Caco-2 (cell line): ENCODE measurements at regions not wholly inside any gene's neighbourhood (a gene's known extent, or its start where the extent isn't known, plus 50 kb on each side); places are given as distances from the start of the nearest gene placed in this dataset.

ENCODE experiments used
- BruUV-seq: library from RNA; stranded (reverse); fragments of 400-500 nt; replicated peaks from 2 replicates; lab custom pipeline; 2021; lab: Mats Ljungman, UMichigan
- CTCF ChIA-PET: fragments of 300-600 bp; sonication (Branson Sonifier 250); formaldehyde crosslinking; loops from one replicate; lab custom pipeline; 2022; ENCODE audit warnings: antibody characterized with exemption; lab: Charles Lee
- POLR2A ChIA-PET: fragments of 300-600 bp; sonication (Branson Sonifier 250); formaldehyde crosslinking; loops from one replicate; lab custom pipeline; 2022; ENCODE audit warnings: antibody characterized with exemption; lab: Charles Lee
- DNase-seq, 2 experiments: peaks; one replicate each; pipeline versions ENCODE4 v3.0.0 to v3.0.0-alpha.2; 2020 to 2022
- H3K27me3 ChIP-seq: replicated peaks from 2 replicates; pipeline ENCODE4 v1.6.0; 2011; ENCODE audit warnings: low read length; ENCODE audit not compliant: control insufficient read depth, insufficient read depth
- H3K36me3 ChIP-seq: 2 replicates; pipeline ENCODE4 v1.5.1; 2011; ENCODE audit warnings: low read length; ENCODE audit not compliant: control insufficient read depth, insufficient read depth
- H3K4me1 ChIP-seq: fragments of 250-450 bp; sonication (Bioruptor Pico); 2 replicates; pipeline ENCODE4 v1.5.1; 2020; ENCODE audit warnings: mild to moderate bottlenecking
- H3K4me3 ChIP-seq: 2 replicates; pipeline ENCODE4 v1.5.1; 2011; ENCODE audit warnings: low read depth, mild to moderate bottlenecking, control low read depth, low read length
- H3K9me3 ChIP-seq: fragments of 250-450 bp; sonication (Bioruptor Pico); 2 replicates; pipeline ENCODE4 v1.5.1; 2020; ENCODE audit warnings: mild to moderate bottlenecking, moderate library complexity
- H3K27ac Mint-ChIP-seq: one replicate; pipeline ENCODE4 v1.8.0; 2022; ENCODE audit warnings: mixed read lengths; ENCODE audit not compliant: unreplicated experiment
- H3K27me3 Mint-ChIP-seq: one replicate; pipeline ENCODE4 v1.8.0; 2022; ENCODE audit warnings: mixed read lengths; ENCODE audit not compliant: insufficient read depth, unreplicated experiment
- H3K36me3 Mint-ChIP-seq: one replicate; pipeline ENCODE4 v1.8.0; 2022; ENCODE audit warnings: mild to moderate bottlenecking, mixed read lengths; ENCODE audit not compliant: insufficient read depth, unreplicated experiment
- H3K4me1 Mint-ChIP-seq: one replicate; pipeline ENCODE4 v1.8.0; 2022; ENCODE audit warnings: low read depth, mixed read lengths; ENCODE audit not compliant: unreplicated experiment
- H3K4me3 Mint-ChIP-seq: one replicate; pipeline ENCODE4 v1.8.0; 2022; ENCODE audit warnings: mild to moderate bottlenecking, moderate library complexity, mixed read lengths; ENCODE audit not compliant: unreplicated experiment
- H3K9me3 Mint-ChIP-seq: one replicate; pipeline ENCODE4 v1.8.0; 2022; ENCODE audit warnings: mixed read lengths; ENCODE audit not compliant: unreplicated experiment
- intact Hi-C: fragments of 100-400 bp; cut with micrococcal nuclease; formaldehyde crosslinking; loops from one replicate; pipeline ENCODE4 v1.10.0; 2022; ENCODE audit not compliant: unreplicated experiment
- TF ChIP-seq, protein P1 (sequence below), 2 experiments: fragments of 200-600 bp in 1 of 2; IDR thresholded peaks; 1 replicate in 1 of 2; 2 replicates in 1 of 2; pipeline versions ENCODE4 v1.5.1 to v1.8.0; 2011 to 2022; ENCODE audit warnings: antibody characterized with exemption in 1 of 2, control low read depth in 1 of 2, inconsistent platforms in 1 of 2, low read depth in 1 of 2, low read length in 1 of 2, mild to moderate bottlenecking in 1 of 2, moderate library complexity in 1 of 2; ENCODE audit not compliant: insufficient read depth in 1 of 2, severe bottlenecking in 1 of 2, unreplicated experiment in 1 of 2

DNA sequence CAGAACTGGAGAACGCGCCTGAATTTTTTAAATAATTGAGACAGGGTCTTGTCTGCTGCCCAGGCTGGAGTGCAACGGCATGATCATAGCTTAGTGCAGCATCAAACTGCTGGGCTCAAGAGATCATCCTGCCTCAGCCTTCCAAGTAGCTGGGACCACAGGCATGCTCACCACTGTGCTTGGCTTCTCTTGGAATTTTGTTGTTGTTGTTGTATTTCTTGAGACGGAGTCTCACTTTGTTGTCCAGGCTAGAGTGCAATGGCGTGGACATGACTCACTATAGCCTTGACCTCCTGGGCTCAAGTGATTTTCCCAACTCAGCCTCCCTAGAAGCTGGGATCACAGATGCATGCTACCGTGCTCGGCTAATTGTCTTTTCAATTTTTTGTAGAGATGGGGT, 58.4 kb upstream of the DAB2IP start:
- no peak for DNase-seq
- ChIA-PET POLR2A (no interaction called here), CTCF (no interaction called here)
- H3K36me3 ChIP-seq: no peaks in the 10 kb centered on the region
- H3K36me3 Mint-ChIP-seq: no peaks in the 10 kb centered on the region
- H3K27ac Mint-ChIP-seq: no peak overlapping the region
- no peak overlapping the region for H3K4me3 Mint-ChIP-seq
- intact Hi-C loops: no loop called here
- no peaks in the 10 kb centered on the region for H3K4me1 ChIP-seq
- no TSS peak for BruUV-seq
- TF ChIP-seq, protein P1, sequence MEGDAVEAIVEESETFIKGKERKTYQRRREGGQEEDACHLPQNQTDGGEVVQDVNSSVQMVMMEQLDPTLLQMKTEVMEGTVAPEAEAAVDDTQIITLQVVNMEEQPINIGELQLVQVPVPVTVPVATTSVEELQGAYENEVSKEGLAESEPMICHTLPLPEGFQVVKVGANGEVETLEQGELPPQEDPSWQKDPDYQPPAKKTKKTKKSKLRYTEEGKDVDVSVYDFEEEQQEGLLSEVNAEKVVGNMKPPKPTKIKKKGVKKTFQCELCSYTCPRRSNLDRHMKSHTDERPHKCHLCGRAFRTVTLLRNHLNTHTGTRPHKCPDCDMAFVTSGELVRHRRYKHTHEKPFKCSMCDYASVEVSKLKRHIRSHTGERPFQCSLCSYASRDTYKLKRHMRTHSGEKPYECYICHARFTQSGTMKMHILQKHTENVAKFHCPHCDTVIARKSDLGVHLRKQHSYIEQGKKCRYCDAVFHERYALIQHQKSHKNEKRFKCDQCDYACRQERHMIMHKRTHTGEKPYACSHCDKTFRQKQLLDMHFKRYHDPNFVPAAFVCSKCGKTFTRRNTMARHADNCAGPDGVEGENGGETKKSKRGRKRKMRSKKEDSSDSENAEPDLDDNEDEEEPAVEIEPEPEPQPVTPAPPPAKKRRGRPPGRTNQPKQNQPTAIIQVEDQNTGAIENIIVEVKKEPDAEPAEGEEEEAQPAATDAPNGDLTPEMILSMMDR (IDR thresholded peaks at IDR 0.05; ENCODE audit: insufficient read depth in 1 of 2, low read depth in 1 of 2, low read length in 1 of 2, severe bottlenecking in 1 of 2, unreplicated experiment in 1 of 2): no peak
- peaks cover 15% of the 10 kb centered on the region for H3K27me3 Mint-ChIP-seq
- no peaks in the 10 kb centered on the region for H3K4me1 Mint-ChIP-seq
- no peaks in the 10 kb centered on the region for H3K9me3 Mint-ChIP-seq
- peaks cover 7% of the 10 kb centered on the region; the same call in 1 of the 2 replicates for H3K9me3 ChIP-seq
- H3K27me3 ChIP-seq: peaks cover 1% of the 10 kb centered on the region; the same call in 1 of the 2 replicates
- no peak overlapping the region for H3K4me3 ChIP-seq

DNA sequence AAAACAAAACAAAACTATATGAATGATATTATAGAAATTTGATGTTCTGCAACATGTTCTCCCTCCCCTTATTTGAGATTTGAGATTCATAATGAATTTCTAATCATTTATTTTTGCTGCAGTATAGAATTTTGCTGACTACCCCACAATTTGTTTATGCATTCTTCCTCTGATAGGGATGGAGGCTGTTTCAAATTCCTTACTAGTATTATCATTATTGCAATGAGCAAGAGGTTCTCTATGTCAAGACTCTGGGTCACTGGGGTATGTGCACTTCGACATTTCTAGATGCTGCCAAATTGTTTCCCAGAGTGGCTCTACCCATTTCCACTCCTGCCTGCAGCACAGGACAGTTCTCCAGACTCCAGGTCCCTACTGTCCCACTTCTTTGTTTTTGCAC, 54.9 kb upstream of the DAB2IP start:
- Histone ChIP-seq H3K27me3 (no peaks in the 10 kb centered on the region; the same call in 1 of the 2 replicates), H3K9me3 (peaks cover 7% of the 10 kb centered on the region; the same call in 1 of the 2 replicates), H3K4me3 (no peak overlapping the region), H3K36me3 (no peaks in the 10 kb centered on the region), H3K4me1 (0 out of 2 replicates have a peak, but pooled peaks cover 5% of the 10 kb centered on the region)
- Mint-ChIP-seq H3K9me3 (no peaks in the 10 kb centered on the region), H3K4me3 (no peak overlapping the region), H3K36me3 (no peaks in the 10 kb centered on the region), H3K27ac (no peak overlapping the region), H3K27me3 (peaks cover 3% of the 10 kb centered on the region), H3K4me1 (peaks cover 10% of the 10 kb centered on the region)
- intact Hi-C loops: no loop called here
- DNase-seq: no peak
- ChIA-PET CTCF (no interaction called here), POLR2A (no interaction called here)
- no TSS peak for BruUV-seq
- TF ChIP-seq, protein P1 (IDR thresholded peaks at IDR 0.05; ENCODE audit: insufficient read depth in 1 of 2, low read depth in 1 of 2, low read length in 1 of 2, severe bottlenecking in 1 of 2, unreplicated experiment in 1 of 2): no peak

DNA sequence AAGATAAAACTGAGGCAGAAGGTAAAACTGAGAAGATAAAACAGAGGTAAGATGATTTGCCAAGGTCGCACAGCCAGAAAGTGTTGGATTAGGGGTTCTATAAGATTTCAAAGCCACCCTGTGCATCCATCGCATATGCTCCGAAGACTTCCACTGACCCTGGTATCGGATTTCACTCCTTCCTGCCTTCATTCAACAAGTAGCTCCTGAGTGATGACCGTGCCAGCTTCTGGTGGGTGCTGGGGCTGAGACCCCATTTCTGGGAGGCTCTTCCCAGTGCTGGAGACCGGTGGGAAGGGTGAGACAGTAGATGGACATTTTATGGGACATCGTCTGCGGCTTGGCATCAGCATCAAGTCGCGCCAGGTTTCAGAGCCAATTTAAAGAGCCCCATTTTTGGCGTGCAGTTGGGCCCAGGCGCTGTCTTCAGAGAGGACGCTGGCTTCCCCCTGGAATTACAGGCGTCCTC, 53.7 kb upstream of the DAB2IP start:
- Histone ChIP-seq H3K27me3 (no peaks in the 10 kb centered on the region), H3K4me1 (0 out of 2 replicates have a peak, but pooled peaks cover 5% of the 10 kb centered on the region), H3K9me3 (peaks cover 7% of the 10 kb centered on the region; the same call in 1 of the 2 replicates), H3K36me3 (no peaks in the 10 kb centered on the region), H3K4me3 (no peak overlapping the region)
- Mint-ChIP-seq H3K4me3 (peak overlapping the region; percentile 46), H3K36me3 (no peaks in the 10 kb centered on the region), H3K4me1 (peaks cover 10% of the 10 kb centered on the region), H3K9me3 (no peaks in the 10 kb centered on the region), H3K27ac (no peak overlapping the region), H3K27me3 (no peaks in the 10 kb centered on the region)
- DNase-seq: no peak
- no TSS peak for BruUV-seq
- CTCF ChIA-PET: no interaction called here
- TF ChIP-seq, protein P1 (IDR thresholded peaks at IDR 0.05; ENCODE audit: insufficient read depth in 1 of 2, low read depth in 1 of 2, low read length in 1 of 2, severe bottlenecking in 1 of 2, unreplicated experiment in 1 of 2): no peak
- intact Hi-C loops: loop anchor here (2.0 kb wide), 1 partner anchor 51 kb away; no protein-coding TSS in a partner anchor
- POLR2A ChIA-PET: no interaction called here
